ENCODE measurements at regions not wholly inside any gene's neighbourhood (a gene's known extent, or its start where the extent isn't known, plus 50 kb on each side); places are given as distances from the start of the nearest gene placed in this dataset.

DNA sequence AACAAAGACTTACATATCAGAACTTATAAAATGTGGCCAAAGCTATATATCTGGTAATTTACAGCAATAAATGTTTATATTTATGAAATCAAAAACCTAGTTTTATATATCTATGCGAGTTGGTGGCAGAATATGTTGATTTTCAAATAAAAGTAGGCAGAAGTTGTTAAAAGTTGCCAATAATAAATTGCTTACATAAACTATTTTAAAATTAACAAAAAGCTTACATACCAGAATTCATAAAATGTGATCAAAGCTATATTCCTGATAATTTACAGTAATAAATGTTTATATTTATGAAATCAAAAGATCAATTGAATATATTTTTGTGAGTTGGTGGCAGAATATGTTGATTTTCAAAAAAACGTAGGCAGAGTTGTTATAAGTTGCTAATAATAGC lies 451.8 kb upstream of the KHDRBS2 start:
- TF ChIP-seq, protein P1, sequence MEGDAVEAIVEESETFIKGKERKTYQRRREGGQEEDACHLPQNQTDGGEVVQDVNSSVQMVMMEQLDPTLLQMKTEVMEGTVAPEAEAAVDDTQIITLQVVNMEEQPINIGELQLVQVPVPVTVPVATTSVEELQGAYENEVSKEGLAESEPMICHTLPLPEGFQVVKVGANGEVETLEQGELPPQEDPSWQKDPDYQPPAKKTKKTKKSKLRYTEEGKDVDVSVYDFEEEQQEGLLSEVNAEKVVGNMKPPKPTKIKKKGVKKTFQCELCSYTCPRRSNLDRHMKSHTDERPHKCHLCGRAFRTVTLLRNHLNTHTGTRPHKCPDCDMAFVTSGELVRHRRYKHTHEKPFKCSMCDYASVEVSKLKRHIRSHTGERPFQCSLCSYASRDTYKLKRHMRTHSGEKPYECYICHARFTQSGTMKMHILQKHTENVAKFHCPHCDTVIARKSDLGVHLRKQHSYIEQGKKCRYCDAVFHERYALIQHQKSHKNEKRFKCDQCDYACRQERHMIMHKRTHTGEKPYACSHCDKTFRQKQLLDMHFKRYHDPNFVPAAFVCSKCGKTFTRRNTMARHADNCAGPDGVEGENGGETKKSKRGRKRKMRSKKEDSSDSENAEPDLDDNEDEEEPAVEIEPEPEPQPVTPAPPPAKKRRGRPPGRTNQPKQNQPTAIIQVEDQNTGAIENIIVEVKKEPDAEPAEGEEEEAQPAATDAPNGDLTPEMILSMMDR (IDR thresholded peaks at IDR 0.05 in 2 of 3, conservative IDR thresholded peaks at IDR 0.05 in 1 of 3; ENCODE audit: borderline replicate concordance in 1 of 3, insufficient read depth in 1 of 3, low read depth in 2 of 3, low read length in 2 of 3) = no peak
- TF ChIP-seq RAD21 (IDR thresholded peaks at IDR 0.05; ENCODE audit: low read depth) = no peak
- TF ChIP-seq CEBPB (IDR thresholded peaks at IDR 0.05; ENCODE audit: low read depth) = no peak
- TF ChIP-seq EZH2 (IDR thresholded peaks at IDR 0.05) = no peak
- TF ChIP-seq EGR1 (IDR thresholded peaks at IDR 0.05; ENCODE audit: low read depth) = no peak
- no peak for TF ChIP-seq TCF7L2 (IDR thresholded peaks at IDR 0.05; ENCODE audit: borderline replicate concordance, extremely low read depth, insufficient read depth, insufficient read length)
- TF ChIP-seq, protein P2, sequence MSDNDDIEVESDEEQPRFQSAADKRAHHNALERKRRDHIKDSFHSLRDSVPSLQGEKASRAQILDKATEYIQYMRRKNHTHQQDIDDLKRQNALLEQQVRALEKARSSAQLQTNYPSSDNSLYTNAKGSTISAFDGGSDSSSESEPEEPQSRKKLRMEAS (IDR thresholded peaks at IDR 0.05) = no peak
- TF ChIP-seq EZH2phosphoT487 (IDR thresholded peaks at IDR 0.05; ENCODE audit: borderline replicate concordance) = no peak
